ENCODE measurements at regions not wholly inside any gene's neighbourhood (a gene's known extent, or its start where the extent isn't known, plus 50 kb on each side); places are given as distances from the start of the nearest gene placed in this dataset.

GRCh38 chr17:63069245-63069644, 103.2 kb downstream of the TANC2 start:
- no peak for TF ChIP-seq POLR2A (IDR thresholded peaks at IDR 0.05)
- no peak for TF ChIP-seq CTCF (IDR thresholded peaks at IDR 0.05)

Data from thyroid gland (tissue), 4 donors.